ENCODE measurements at regions not wholly inside any gene's neighbourhood (a gene's known extent, or its start where the extent isn't known, plus 50 kb on each side); places are given as distances from the start of the nearest gene placed in this dataset.

DNA sequence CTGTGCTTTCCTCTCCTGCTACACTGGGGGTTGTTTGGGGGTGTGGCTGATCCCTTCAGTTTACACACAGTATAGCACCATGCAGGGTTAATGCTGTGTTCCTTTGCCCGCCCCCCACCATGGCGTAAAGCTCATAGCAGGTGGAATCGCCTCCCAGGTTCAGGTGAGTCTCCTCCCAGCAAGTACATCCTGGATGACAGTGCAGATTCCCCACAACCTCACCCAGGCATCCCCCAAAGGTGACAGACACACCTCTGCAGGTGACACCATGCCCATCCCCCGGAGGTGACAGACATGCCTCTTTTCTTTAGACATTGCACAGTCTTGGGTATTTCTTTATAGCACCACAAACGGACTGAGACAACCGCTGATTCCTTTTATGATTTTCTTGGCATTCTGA is 343.7 kb downstream of the BRD1 start:
- TF ChIP-seq, protein P1, sequence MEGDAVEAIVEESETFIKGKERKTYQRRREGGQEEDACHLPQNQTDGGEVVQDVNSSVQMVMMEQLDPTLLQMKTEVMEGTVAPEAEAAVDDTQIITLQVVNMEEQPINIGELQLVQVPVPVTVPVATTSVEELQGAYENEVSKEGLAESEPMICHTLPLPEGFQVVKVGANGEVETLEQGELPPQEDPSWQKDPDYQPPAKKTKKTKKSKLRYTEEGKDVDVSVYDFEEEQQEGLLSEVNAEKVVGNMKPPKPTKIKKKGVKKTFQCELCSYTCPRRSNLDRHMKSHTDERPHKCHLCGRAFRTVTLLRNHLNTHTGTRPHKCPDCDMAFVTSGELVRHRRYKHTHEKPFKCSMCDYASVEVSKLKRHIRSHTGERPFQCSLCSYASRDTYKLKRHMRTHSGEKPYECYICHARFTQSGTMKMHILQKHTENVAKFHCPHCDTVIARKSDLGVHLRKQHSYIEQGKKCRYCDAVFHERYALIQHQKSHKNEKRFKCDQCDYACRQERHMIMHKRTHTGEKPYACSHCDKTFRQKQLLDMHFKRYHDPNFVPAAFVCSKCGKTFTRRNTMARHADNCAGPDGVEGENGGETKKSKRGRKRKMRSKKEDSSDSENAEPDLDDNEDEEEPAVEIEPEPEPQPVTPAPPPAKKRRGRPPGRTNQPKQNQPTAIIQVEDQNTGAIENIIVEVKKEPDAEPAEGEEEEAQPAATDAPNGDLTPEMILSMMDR (IDR thresholded peaks at IDR 0.05; ENCODE audit: low read length) = no peak
- TF ChIP-seq EZH2phosphoT487 (IDR thresholded peaks at IDR 0.05; ENCODE audit: low read length) = no peak
- TF ChIP-seq EZH2 (optimal IDR thresholded peaks at IDR 0.05; ENCODE audit: low read depth, low read length) = no peak

All from MM.1S (cell line).